ENCODE measurements at regions not wholly inside any gene's neighbourhood (a gene's known extent, or its start where the extent isn't known, plus 50 kb on each side); places are given as distances from the start of the nearest gene placed in this dataset.

DNA sequence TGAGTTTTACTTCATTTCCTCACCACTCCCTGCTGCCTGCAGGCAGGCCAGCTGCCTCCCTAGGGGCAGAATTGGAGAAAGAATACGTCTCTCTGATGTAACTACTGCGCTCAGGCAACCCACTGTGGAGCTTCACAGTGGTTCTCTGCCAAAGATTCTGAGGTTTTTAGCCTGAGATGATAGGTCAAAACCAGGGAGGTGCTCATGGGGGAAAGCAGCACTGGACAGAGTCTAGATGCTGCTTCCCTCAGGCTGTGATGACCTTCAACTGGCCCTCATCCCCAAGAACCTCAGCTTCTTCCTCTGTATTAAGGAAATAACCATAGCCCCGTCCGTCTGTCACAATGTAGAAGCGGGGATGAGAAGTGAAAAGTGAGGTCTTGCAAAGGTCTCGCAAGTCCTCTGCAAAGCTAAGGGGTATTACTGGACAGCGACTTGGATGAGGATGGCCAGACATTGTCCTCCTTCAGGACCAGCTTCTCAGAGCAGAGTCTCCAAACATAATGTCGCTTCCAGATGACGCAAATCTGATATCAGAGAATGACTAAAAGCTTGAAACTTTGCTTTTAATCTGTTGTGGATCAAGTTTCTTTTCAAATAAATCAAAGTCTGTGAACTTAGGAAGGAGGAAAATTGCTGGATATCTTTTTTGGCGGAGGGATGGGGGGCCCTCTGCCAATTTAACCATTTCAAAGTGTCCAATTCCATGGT, 65.9 kb upstream of the ATP5PO start:
- TF ChIP-seq, protein P1, sequence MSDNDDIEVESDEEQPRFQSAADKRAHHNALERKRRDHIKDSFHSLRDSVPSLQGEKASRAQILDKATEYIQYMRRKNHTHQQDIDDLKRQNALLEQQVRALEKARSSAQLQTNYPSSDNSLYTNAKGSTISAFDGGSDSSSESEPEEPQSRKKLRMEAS (IDR thresholded peaks at IDR 0.05; ENCODE audit: insufficient read depth, insufficient read length) = no peak
- TF ChIP-seq POLR2A (IDR thresholded peaks at IDR 0.05; ENCODE audit: low read depth, low read length) (no peak), MYC (IDR thresholded peaks at IDR 0.05; ENCODE audit: low read depth, low read length) (no peak), EZH2 (IDR thresholded peaks at IDR 0.05; ENCODE audit: borderline replicate concordance, low read depth, low read length, severe bottlenecking) (no peak), JUN (IDR thresholded peaks at IDR 0.05; ENCODE audit: borderline replicate concordance, insufficient read depth, insufficient read length, low read depth) (no peak), POLR2AphosphoS5 (IDR thresholded peaks at IDR 0.05; ENCODE audit: insufficient read depth, low read depth, low read length) (no peak), GATA2 (IDR thresholded peaks at IDR 0.05; ENCODE audit: insufficient read depth, insufficient read length, low read depth, low read length) (no peak), FOS (IDR thresholded peaks at IDR 0.05; ENCODE audit: borderline replicate concordance, insufficient read depth, low read length) (no peak)
- TF ChIP-seq, protein P2, sequence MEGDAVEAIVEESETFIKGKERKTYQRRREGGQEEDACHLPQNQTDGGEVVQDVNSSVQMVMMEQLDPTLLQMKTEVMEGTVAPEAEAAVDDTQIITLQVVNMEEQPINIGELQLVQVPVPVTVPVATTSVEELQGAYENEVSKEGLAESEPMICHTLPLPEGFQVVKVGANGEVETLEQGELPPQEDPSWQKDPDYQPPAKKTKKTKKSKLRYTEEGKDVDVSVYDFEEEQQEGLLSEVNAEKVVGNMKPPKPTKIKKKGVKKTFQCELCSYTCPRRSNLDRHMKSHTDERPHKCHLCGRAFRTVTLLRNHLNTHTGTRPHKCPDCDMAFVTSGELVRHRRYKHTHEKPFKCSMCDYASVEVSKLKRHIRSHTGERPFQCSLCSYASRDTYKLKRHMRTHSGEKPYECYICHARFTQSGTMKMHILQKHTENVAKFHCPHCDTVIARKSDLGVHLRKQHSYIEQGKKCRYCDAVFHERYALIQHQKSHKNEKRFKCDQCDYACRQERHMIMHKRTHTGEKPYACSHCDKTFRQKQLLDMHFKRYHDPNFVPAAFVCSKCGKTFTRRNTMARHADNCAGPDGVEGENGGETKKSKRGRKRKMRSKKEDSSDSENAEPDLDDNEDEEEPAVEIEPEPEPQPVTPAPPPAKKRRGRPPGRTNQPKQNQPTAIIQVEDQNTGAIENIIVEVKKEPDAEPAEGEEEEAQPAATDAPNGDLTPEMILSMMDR (IDR thresholded peaks at IDR 0.05; ENCODE audit: extremely low read depth in 1 of 2, insufficient read depth in 1 of 2, low read depth in 1 of 2, low read length in 2 of 2) = no peak
